K562 (cell line): ENCODE measurements at regions not wholly inside any gene's neighbourhood (a gene's known extent, or its start where the extent isn't known, plus 50 kb on each side); places are given as distances from the start of the nearest gene placed in this dataset.

Experiments
- ATAC-seq: fragments of 200-7000 bp; cut with Tn5 transposase; 3 replicates; pipeline ENCODE4 v1.9.1; 2020; ENCODE audit warnings: moderate library complexity
- BruUV-seq: library from RNA; stranded (reverse); fragments of 400-500 nt; replicated peaks from 2 replicates; lab custom pipeline; 2021; lab: Mats Ljungman, UMichigan
- CTCF ChIA-PET: fragments of 300-600 bp; formaldehyde crosslinking; extraction: SDS; loops from one replicate; lab custom pipeline; 2021; ENCODE audit warnings: low intra/inter-chr PET ratio; lab: Yijun Ruan, JAX
- POLR2A ChIA-PET: fragments of 300-600, 350-650 bp; sonication (Branson Sonifier 250); formaldehyde crosslinking; extraction: SDS; loops from one replicate; lab custom pipeline; 2021; ENCODE audit warnings: antibody characterized with exemption, inconsistent platforms; lab: Yijun Ruan, JAX
- DNase-seq, 4 experiments: peaks; one replicate each; pipeline versions ENCODE4 v3.0.0 to v3.0.0-alpha.2; 2011 to 2018; ENCODE audit warnings: low spot score in 3 of 4, mixed read lengths in 3 of 4; ENCODE audit errors: extremely low read depth in 1 of 4
- FAIRE-seq: peaks from 2 replicates; lab custom pipeline; 2011; peaks lifted over from hg19 to GRCh38; lab: Jason Lieb, UNC
- H2AFZ ChIP-seq: 2 replicates; pipeline ENCODE4 v1.6.0; 2011; ENCODE audit warnings: low read depth, low read length, control low read depth, inconsistent platforms
- H3K27ac ChIP-seq: fragments of 200-600 bp; 3 replicates; pipeline ENCODE4 v1.8.0; 2011; ENCODE audit warnings: low read depth, mild to moderate bottlenecking, control low read depth, inconsistent platforms, low read length, moderate library complexity, mixed read lengths; ENCODE audit errors: extremely low read depth
- H3K27me3 ChIP-seq, 2 experiments: fragments of 300-600 bp in 1 of 2; 2 replicates in 1 of 2; 3 replicates in 1 of 2; pipeline versions ENCODE4 v1.6.0 to v1.8.0; 2011; ENCODE audit warnings: inconsistent platforms in 2 of 2, low read length in 2 of 2, mild to moderate bottlenecking in 1 of 2, mixed read lengths in 1 of 2, moderate library complexity in 1 of 2; ENCODE audit not compliant: control insufficient read depth in 2 of 2, insufficient read depth in 2 of 2
- H3K36me3 ChIP-seq: fragments of 300-600 bp; 3 replicates; pipeline ENCODE4 v1.8.0; 2011; ENCODE audit warnings: mild to moderate bottlenecking, low read length, inconsistent platforms; ENCODE audit not compliant: control insufficient read depth, insufficient read depth
- H3K4me1 ChIP-seq, 2 experiments: fragments of 200-600 bp in 1 of 2; replicated peaks in 1 of 2; 2 replicates in 1 of 2; 3 replicates in 1 of 2; pipeline versions ENCODE4 v1.5.1 to v1.8.0; 2011; ENCODE audit warnings: inconsistent platforms in 2 of 2, low read length in 2 of 2, mild to moderate bottlenecking in 1 of 2, mixed read lengths in 1 of 2, moderate library complexity in 1 of 2; ENCODE audit not compliant: control insufficient read depth in 2 of 2, insufficient read depth in 2 of 2
- H3K4me2 ChIP-seq: 2 replicates; pipeline ENCODE4 v1.6.1; 2011; ENCODE audit warnings: low read length, control low read depth, inconsistent platforms, mixed read lengths; ENCODE audit not compliant: insufficient read depth
- H3K4me3 ChIP-seq: fragments of 200-600 bp; sonication (generic), shearing (Covaris generic); 2 replicates; pipeline ENCODE4 v1.5.1; 2016; ENCODE audit warnings: control low read depth, inconsistent platforms
- H3K79me2 ChIP-seq: fragments of 200-600 bp; 3 replicates; pipeline ENCODE4 v1.8.0; 2011; ENCODE audit warnings: low read length, inconsistent platforms; ENCODE audit not compliant: control insufficient read depth, insufficient read depth
- H3K9ac ChIP-seq, 2 experiments: 2 replicates each; pipeline versions ENCODE4 v1.6.0 to v1.6.1; 2011; ENCODE audit warnings: low read depth in 2 of 2, low read length in 2 of 2, control low read depth in 1 of 2, inconsistent platforms in 1 of 2, mild to moderate bottlenecking in 1 of 2, mixed read lengths in 1 of 2; ENCODE audit not compliant: insufficient read depth in 1 of 2
- H3K9me1 ChIP-seq: one replicate; pipeline ENCODE4 v1.6.0; 2011; ENCODE audit warnings: inconsistent platforms, mild to moderate bottlenecking, low read length, moderate library complexity; ENCODE audit not compliant: control insufficient read depth, insufficient read depth
- H3K9me3 ChIP-seq: replicated peaks from 2 replicates; pipeline ENCODE4 v1.5.1; 2011; ENCODE audit warnings: low read depth, low read length, inconsistent platforms; ENCODE audit not compliant: control insufficient read depth, insufficient read depth
- H4K20me1 ChIP-seq: replicated peaks from 2 replicates; pipeline ENCODE4 v1.6.1; 2011; ENCODE audit warnings: low read length, inconsistent platforms, mixed read lengths; ENCODE audit not compliant: control insufficient read depth, insufficient read depth
- ATF7 ChIP-seq: fragments of 450-650 bp; IDR thresholded peaks from 2 replicates; pipeline ENCODE4 v1.7.1; 2014; ENCODE audit warnings: mild to moderate bottlenecking, moderate library complexity
- CREM ChIP-seq: IDR thresholded peaks from 2 replicates; pipeline ENCODE4 v1.6.1; 2014; ENCODE audit warnings: antibody characterized with exemption, low read depth
- HLTF ChIP-seq: fragments of 450-650 bp; IDR thresholded peaks from 2 replicates; pipeline ENCODE4 v1.6.1; 2016
- TAL1 ChIP-seq: fragments of 450-650 bp; IDR thresholded peaks from 2 replicates; pipeline ENCODE4 v1.6.1; 2016; ENCODE audit warnings: mild to moderate bottlenecking
- WGBS: fragments of 100-300 bp; shearing (Covaris generic); methylation state at CpG from one replicate; pipeline ENCODE4 v1.1.6; 2016; ENCODE audit warnings: low coverage, mixed read lengths; ENCODE audit not compliant: insufficient coverage; ENCODE audit errors: missing lambda C conversion rate; 5-methylcytosine and 5-hydroxymethylcytosine counted together
- in situ Hi-C: fragments of 300-500 bp; cut with MboI; formaldehyde crosslinking; loops from 4 replicates; pipeline ENCODE4 v1.15.0; 2018; ENCODE audit warnings: inconsistent platforms, mixed read lengths
- intact Hi-C: fragments of 100-400 bp; cut with micrococcal nuclease; formaldehyde crosslinking; loops from 2 replicates; pipeline ENCODE4 v1.14.2; 2022
- TF ChIP-seq, protein P1 (sequence below): fragments of 250-450 bp; sonication (Bioruptor Pico); IDR thresholded peaks from 2 replicates; pipeline ENCODE4 v1.5.0; 2021

DNA sequence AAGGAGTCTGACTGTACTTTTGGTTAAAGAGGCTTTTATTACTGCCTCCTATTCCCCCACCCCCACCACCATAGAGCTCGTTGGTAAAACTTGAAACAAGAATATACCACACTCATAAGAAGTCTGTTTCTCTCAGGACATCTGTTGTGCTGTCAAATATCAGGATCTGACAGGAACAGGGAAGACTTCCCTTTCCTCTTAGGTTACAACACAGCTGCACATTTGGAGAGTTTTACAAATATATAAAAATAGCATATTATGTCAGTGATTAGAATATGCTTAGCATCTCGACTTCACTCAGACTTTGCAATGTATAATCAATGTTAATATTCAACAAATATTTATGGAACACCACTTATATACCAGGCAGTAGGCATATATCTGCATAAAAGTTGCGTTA, 439.6 kb upstream of the REG3G start:
- CTCF ChIA-PET, result no interaction called here
- POLR2A ChIA-PET, result no interaction called here
- Histone ChIP-seq H3K4me1 (no peaks in the 10 kb centered on the region), H3K27me3 (no peaks in the 10 kb centered on the region), H2AFZ (no peak overlapping the region), H3K9me3 (no peaks in the 10 kb centered on the region), H3K4me2 (no peak overlapping the region), H3K79me2 (no peaks in the 10 kb centered on the region), H3K9me1 (no peaks in the 10 kb centered on the region), H3K36me3 (no peaks in the 10 kb centered on the region), H3K9ac (no peak overlapping the region), H3K4me3 (no peak overlapping the region), H4K20me1 (no peaks in the 10 kb centered on the region), H3K27ac (no peak overlapping the region)
- ATAC-seq, result no peak
- WGBS, result 3% methylated on average over 3 of the region's 3 CpGs
- in situ Hi-C loops, result no loop called here
- DNase-seq, result no peak
- no TSS peak for BruUV-seq
- no peak for FAIRE-seq
- TF ChIP-seq HLTF, result no peak
- no peak for TF ChIP-seq TAL1
- intact Hi-C loops, result no loop called here

DNA sequence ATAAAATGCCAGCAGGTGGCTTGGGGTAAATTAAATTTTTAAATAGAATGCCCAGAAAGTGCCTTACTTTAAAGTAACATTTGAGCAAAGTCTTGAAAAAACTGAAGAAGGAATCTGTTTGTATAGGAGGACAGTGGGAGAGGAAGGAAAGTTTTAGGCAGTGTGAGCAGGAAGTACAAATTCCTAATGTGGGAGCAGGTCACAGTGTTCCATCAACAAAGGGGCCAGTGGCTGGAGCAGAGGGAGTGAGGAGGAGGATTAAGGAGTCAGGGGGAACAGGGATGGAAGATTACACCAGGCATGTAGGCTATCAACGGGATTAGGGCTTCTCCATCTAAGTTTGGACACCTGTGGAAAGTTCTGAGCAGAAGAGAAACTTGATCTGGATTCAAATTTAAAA, 439.2 kb upstream of the REG3G start:
- Histone ChIP-seq H3K9me1 (no peaks in the 10 kb centered on the region), H3K79me2 (no peaks in the 10 kb centered on the region), H4K20me1 (no peaks in the 10 kb centered on the region), H3K36me3 (no peaks in the 10 kb centered on the region), H2AFZ (no peak overlapping the region), H3K9me3 (no peaks in the 10 kb centered on the region)
- BruUV-seq, result no TSS peak
- no peak for FAIRE-seq
- intact Hi-C loops (no loop called here), in situ Hi-C loops (no loop called here)
- POLR2A ChIA-PET, result no interaction called here
- WGBS, result 13% methylated on average over 1 of the region's 1 CpG
- TF ChIP-seq ATF7 (no peak), CREM (no peak)
- TF ChIP-seq, protein P1, sequence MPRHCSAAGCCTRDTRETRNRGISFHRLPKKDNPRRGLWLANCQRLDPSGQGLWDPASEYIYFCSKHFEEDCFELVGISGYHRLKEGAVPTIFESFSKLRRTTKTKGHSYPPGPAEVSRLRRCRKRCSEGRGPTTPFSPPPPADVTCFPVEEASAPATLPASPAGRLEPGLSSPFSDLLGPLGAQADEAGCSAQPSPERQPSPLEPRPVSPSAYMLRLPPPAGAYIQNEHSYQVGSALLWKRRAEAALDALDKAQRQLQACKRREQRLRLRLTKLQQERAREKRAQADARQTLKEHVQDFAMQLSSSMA (CRISPR knock-in tag), result no peak
- TF ChIP-seq, all 486 proteins: peak for 0
- Histone ChIP-seq H3K4me1 (no peaks in the 10 kb centered on the region), H3K4me2 (no peak overlapping the region), H3K27me3 (no peaks in the 10 kb centered on the region), H3K4me3 (no peak overlapping the region), H3K9ac (no peak overlapping the region), H3K27ac (no peak overlapping the region)
- CTCF ChIA-PET, result no interaction called here
- ATAC-seq, result no peak
- DNase-seq, result no peak
